IPS-NIHi11 (cell line): ENCODE measurements at regions not wholly inside any gene's neighbourhood (a gene's known extent, or its start where the extent isn't known, plus 50 kb on each side); places are given as distances from the start of the nearest gene placed in this dataset.

Source experiments
- DNase-seq: peaks from one replicate; pipeline ENCODE4 v3.0.0; 2012; ENCODE audit warnings: mixed read lengths, low spot score

- DNase-seq = no peak
Measured at GRCh38 chr13:46982856-46983582, 86.2 kb upstream of the HTR2A start.

GRCh38 chr13:46975173-46975572, 78.3 kb upstream of the HTR2A start:
- DNase-seq = no peak

- no peak for DNase-seq
Measured at GRCh38 chr13:46968450-46968849, 71.6 kb upstream of the HTR2A start.

GRCh38 chr13:46964789-46965527, 68.1 kb upstream of the HTR2A start:
- DNase-seq = no peak

- DNase-seq = no peak
Measured at GRCh38 chr13:46963904-46964303, 67.1 kb upstream of the HTR2A start.

GRCh38 chr13:46962281-46962941, 65.6 kb upstream of the HTR2A start:
- peak; percentile 38 for DNase-seq

GRCh38 chr13:46961719-46962118, 64.9 kb upstream of the HTR2A start:
- no peak for DNase-seq

- no peak for DNase-seq
Measured at GRCh38 chr13:46953941-46954340, 57.1 kb upstream of the HTR2A start.

- no peak for DNase-seq
Measured at GRCh38 chr13:46953331-46953730, 56.5 kb upstream of the HTR2A start.

- DNase-seq = no peak
Measured at GRCh38 chr13:46951516-46951915, 54.7 kb upstream of the HTR2A start.

- no peak for DNase-seq
Measured at GRCh38 chr13:46949211-46949610, 52.4 kb upstream of the HTR2A start.

GRCh38 chr13:46948338-46948737, 51.5 kb upstream of the HTR2A start:
- DNase-seq = no peak

- peak; percentile 11 for DNase-seq
Measured at GRCh38 chr13:46947425-46948191, 50.8 kb upstream of the HTR2A start.
